Coronary artery (tissue), 2 donors: ENCODE measurements at regions not wholly inside any gene's neighbourhood (a gene's known extent, or its start where the extent isn't known, plus 50 kb on each side); places are given as distances from the start of the nearest gene placed in this dataset.
"Not testable (repeated sequence)": the region's sequence is repeated elsewhere in the genome, so short reads cannot be mapped to it uniquely, and the experiment has no call there.

ENCODE experiments used
- DNase-seq: peaks from one replicate; pipeline ENCODE4 v3.0.0-alpha.2; 2017; ENCODE audit warnings: low spot score
- H3K27ac ChIP-seq, 2 donors: fragments of 200-600 bp; sonication (generic); one replicate each; pipeline ENCODE4 v1.5.1; 2016 to 2019
- H3K4me3 ChIP-seq: fragments of 200-600 bp; sonication (generic); 2 replicates; pipeline ENCODE4 v1.5.1; 2016; ENCODE audit warnings: mild to moderate bottlenecking, moderate library complexity
- CTCF ChIP-seq: fragments of 200-600 bp; sonication (generic); IDR thresholded peaks from one replicate; pipeline ENCODE4 v1.5.1; 2019; ENCODE audit warnings: antibody characterized with exemption

- DNase-seq, H3K4me3 ChIP-seq: not testable (repeated sequence)
Measured at GRCh38 chr4:10388146-10388545, 69.1 kb downstream of the ZNF518B start.

GRCh38 chr4:10385994-10386394 is 71.2 kb downstream of the ZNF518B start:
- TF ChIP-seq CTCF: no peak
- no peak overlapping the region for H3K4me3 ChIP-seq
- DNase-seq: no peak
- H3K27ac ChIP-seq: no peak overlapping the region

More at GRCh38 chr4:10388146-10388545, 69.1 kb downstream of the ZNF518B start:
- not testable (repeated sequence) for H3K27ac ChIP-seq

- Histone ChIP-seq H3K4me3 (no peak overlapping the region), H3K27ac (no peak overlapping the region)
- no peak for DNase-seq
- TF ChIP-seq CTCF: no peak
Measured at GRCh38 chr4:10384974-10385373, 72.3 kb downstream of the ZNF518B start.

- no peak for DNase-seq
- no peak for TF ChIP-seq CTCF
- H3K4me3 ChIP-seq: no peak overlapping the region
- H3K27ac ChIP-seq: no peak overlapping the region
Measured at GRCh38 chr4:10383417-10383816, 73.8 kb downstream of the ZNF518B start.

GRCh38 chr4:10382171-10382570 is 75.1 kb downstream of the ZNF518B start:
- H3K27ac ChIP-seq, DNase-seq, H3K4me3 ChIP-seq: not testable (repeated sequence)

GRCh38 chr4:10381146-10381545 is 76.1 kb downstream of the ZNF518B start:
- DNase-seq: no peak
- H3K4me3 ChIP-seq: no peak overlapping the region
- H3K27ac ChIP-seq: no peak overlapping the region
- no peak for TF ChIP-seq CTCF

GRCh38 chr4:10380735-10381134 is 76.5 kb downstream of the ZNF518B start:
- DNase-seq: no peak
- TF ChIP-seq CTCF: no peak

GRCh38 chr4:10371869-10372471 is 85.3 kb downstream of the ZNF518B start:
- DNase-seq: no peak
- no peak overlapping the region for H3K4me3 ChIP-seq
- TF ChIP-seq CTCF: no peak
- H3K27ac ChIP-seq: no peak overlapping the region

More at GRCh38 chr4:10380735-10381134, 76.5 kb downstream of the ZNF518B start:
- no peak overlapping the region for H3K27ac ChIP-seq
- H3K4me3 ChIP-seq: no peak overlapping the region
